ENCODE measurements at regions not wholly inside any gene's neighbourhood (a gene's known extent, or its start where the extent isn't known, plus 50 kb on each side); places are given as distances from the start of the nearest gene placed in this dataset.

DNA sequence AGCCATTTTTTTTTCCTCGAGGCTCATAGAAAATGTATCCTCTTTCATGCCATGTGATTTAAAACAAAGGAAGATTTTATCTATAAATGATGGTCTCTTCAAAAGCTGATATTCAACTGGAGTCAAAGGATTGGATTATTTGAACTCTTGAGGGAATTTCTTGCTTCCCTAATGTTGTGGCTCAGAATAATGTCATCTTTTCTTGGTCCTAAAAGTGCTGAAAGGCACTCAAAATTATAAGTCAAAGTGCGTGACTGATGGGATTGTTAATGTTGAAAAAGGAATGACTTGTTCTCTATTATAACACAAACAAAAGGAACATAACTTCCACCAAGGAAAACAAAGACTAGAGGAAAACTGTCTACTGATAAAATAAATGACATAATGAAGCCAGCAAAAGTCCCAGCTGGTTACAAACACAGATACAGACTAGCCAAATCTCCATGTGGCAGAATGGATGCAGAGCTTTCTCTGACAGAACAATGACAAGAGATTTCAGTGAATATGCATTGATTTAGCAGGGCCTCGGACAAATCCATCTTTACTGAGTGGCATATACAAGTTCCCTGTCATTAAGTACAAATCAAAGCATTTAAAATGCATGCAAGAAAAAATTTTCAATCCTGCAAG is 552.6 kb downstream of the GBA3 start:
- DNase-seq (ENCODE audit: low spot score): no peak

DNA sequence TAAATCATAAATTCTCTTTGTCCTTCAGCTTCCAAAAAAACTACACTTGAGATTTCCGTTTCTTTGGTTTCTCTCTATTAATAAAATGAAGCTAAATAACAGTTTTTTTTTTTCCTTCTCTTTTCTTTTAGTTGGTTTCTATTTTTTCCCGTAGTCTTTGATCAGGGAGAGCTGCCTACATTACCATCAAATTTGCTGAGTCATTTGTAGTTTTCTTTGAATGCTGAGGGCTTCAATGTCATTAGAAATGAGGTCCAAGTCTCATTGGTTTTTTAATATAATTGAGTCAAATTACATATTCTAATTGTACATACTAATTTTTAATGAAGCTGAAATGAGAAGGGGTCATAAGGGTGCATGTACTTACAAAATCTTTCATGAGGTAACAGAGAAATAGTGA is 550.2 kb downstream of the GBA3 start:
- DNase-seq (ENCODE audit: low spot score): no peak

DNA sequence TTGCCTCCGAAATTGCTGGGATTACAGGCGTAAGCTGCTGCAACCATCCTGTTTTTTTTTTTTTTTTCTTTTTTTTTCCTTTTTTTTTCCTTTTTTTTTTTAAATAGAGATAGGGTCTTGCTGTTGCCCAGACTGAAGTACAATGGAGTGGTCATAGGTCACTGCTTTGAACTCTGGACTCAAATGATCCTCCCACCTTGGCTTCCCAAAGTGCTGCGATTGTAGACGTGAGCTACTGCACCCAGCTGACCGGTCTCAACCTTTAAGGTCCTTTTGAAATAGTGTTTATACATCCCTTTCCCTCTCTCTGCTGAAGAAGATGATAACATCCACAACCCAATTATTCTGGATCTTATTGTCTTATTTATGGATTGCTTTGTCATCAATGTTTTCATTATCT is 548.7 kb downstream of the GBA3 start:
- DNase-seq (ENCODE audit: low spot score): no peak

DNA sequence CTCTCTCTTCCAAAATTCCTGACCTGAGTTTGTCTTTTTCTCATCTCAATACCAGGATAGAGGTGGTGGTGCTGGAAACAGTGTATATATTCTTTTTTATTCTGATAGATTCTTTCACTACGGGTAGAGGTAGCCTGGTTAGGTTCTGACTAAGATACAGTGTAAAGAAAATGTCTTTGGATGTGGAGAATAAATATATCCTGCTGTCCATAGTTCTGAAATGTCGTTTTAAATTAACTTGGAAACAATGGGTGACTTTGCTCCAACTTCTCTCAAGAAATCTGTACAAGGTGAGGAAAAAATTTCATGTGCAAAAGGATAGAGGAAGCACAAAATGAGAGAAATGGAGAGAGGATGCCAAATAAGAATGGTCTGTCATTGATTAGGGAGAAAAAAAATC is 546.1 kb downstream of the GBA3 start:
- DNase-seq (ENCODE audit: low spot score): no peak

DNA sequence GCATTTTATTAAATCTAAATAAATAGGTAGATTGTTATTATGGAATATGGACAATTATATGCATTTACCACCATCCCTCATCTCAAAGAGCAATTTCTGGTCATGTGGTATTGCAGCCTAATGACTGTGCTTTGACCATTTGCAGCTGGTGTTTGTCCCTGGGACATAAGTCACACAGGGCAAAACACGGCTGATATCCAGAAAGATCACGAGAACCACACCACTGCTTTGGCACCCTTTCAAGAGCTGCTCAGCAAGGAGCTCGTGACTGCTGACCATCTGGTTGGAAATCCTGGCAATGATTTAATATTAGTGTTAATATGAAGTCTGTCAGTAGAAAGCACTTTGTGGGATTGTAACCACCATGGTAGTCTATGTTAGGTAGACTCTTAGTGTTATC is 545.0 kb downstream of the GBA3 start:
- DNase-seq (ENCODE audit: low spot score): no peak

DNA sequence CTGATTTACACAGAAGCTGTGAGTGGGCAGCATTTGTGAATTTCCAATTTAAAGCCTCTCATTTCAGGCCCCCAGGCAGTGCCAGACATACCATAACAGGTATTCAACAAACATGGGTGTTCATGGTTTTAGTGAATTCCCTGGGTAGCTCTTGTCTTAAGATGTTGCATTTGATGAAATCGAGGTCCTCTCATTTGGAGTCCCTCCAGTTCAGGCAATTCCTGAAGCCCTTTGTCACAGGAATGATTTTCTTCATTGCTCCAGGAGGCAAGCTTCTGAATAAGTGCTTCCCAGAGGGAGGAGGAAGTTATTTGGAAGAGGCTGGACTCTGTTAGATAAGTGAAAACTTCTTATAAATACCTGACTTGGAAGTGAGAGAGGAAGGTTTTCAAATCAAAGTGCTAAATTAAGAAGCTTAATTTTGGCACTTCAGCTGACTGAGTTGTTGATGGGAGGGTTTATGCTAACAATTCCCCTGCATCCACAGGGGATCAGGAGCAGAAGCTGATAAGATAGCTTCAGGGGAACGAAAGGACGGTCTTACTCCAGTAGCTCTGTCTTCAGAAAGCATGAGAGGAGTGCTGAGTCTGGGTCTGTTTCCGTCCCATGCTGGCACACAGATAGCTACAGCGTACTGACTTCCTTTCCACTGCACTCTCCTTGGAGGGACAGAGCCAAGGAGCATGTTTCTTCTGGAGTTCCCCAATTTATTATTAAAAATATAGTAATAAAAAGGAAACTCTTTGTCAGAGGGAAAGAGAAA is 543.1 kb downstream of the GBA3 start:
- DNase-seq (ENCODE audit: low spot score): no peak

DNA sequence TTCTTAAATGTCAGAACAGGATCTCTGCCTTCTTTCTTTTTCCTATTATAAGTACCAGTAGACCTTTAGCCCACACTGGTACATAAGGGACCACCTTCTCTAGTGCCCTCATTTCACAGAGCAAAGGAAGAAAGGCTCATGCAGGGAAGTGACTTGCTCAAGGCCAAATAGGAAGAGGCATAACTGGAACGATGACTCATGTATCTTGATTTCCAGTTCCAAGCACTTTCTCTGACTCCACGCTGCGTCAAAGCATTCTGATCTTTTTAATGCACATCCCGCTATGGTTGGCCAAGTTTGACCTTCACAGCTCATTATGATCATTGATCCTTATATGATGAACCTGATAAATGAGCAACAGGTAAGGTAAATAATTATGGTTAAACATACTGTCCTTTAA is 542.0 kb downstream of the GBA3 start:
- DNase-seq (ENCODE audit: low spot score): no peak

DNA sequence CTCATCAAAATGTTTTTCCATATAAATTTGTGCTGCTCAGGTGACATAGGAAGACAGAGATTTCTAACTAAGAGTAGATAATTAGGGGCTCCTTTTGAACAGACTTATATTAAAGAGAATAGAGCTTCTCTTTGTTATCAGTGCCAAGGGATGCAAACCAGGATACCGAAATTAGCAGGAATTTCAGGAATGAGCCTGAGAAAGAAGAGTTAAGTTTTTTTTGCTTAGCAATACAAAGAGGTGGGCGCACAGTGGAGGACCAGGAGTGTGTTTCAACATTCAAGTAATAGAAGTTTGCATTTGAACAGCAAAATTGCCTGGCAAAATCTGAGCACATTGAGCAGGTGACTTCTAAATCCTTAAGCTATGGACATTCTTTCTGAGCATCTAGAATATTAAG is 541.3 kb downstream of the GBA3 start:
- DNase-seq (ENCODE audit: low spot score): no peak

DNA sequence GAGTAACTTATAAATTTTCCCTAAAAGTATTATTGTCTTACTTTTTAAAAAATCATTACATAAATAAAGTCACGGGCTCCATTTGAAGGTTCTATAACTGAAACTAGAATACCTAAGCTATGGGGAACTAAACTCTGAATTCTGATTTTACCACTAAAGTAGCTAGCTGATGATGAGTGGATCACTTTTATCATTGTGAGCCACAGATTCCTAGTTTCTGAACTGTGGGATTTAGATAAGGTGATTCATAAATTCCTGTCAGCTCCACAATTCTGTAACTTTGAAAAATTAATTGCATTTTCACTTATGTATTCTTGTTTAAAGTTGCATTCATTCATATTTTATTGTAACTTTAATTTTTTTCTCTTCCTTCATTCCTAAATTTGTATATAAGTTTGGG is 540.9 kb downstream of the GBA3 start:
- no peak for DNase-seq (ENCODE audit: low spot score)

DNA sequence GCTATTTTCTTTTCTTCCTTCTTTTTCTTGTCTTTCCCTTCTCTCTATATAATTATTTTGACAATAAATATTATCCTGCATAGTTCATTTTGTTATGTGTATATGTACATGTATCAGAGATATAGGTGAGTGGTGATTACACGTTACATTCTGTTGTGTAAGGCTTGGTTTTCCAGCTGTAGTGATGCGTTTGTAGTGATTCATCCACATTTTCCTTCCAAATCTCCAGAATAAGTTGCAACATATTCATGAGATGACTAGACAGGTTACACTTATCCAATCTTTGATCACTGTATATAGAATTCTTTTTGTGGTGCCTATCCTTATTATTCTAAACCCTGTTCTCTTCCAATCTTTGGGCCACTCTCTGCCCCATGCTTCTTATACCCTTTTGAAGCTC is 540.2 kb downstream of the GBA3 start:
- DNase-seq (ENCODE audit: low spot score): no peak

DNA sequence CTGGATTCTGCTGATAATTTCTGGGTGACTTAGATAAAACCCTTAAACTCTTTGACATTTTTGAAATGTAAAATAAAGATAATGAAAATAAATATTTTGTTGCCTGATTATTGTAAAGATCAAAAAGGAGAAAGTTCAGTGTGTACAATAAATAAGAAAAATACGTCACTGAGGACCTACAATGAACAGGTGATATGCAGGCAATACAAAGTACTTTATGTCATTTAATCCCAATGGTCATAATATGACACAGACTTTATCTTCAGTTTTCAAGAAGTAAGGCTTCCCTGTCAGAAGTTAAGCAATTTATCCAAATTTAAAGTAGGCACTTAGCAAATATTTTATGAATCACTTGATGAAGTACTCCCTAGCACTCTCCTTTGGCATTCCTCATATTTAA is 532.8 kb downstream of the GBA3 start:
- DNase-seq (ENCODE audit: low spot score): no peak

DNA sequence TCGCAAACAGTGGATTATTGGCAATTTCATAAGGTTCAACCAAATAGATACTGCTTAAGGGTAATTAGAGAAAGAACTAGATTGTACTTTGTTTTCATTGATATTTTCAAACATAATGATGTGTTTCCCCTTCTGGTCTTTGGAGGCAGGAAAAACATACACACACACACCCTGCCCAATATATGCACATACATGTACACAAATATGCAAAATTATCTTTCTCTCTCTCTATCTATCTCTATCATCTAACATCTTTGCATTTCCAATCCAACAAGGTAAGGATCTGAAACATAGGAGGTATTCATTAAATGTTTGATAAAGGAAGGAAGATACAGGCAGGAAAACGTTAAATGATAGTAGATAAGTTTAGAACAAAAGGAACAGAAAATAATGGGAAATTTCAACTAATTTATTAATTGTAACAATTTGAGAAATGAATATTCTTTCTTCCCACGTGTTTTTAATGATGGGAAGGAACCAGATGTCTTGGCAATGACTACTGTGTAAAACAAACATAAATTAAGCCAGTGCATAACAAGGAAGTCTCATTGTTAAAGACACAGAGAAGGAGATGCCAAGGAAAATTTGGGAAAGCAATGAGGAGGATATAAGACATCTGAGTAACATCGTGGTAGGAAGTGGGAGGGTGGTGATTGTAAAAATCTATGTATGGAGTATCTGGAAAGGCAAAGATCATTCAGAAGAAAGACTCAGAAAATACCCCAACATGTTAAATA is 532.1 kb downstream of the GBA3 start:
- DNase-seq (ENCODE audit: low spot score): no peak

DNA sequence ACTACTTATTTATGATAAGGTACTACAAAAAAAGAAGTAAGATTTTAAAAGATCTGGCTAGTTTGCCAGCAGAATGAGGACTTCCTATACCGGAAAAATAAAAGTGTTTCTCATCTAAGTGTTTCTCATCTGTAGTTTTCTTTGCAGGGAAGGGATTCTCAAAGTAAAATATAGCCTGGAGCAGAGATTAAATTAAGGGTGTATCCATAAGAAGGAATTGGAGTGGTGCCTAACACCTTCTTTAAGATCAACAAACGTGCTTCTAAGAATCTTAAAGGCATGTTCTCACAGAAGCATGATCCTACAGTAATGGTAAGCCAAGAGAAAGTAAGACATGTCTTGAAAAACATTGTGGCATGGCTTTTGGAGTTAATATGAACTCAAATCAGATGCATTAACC is 528.2 kb downstream of the GBA3 start:
- DNase-seq (ENCODE audit: low spot score): no peak

DNA sequence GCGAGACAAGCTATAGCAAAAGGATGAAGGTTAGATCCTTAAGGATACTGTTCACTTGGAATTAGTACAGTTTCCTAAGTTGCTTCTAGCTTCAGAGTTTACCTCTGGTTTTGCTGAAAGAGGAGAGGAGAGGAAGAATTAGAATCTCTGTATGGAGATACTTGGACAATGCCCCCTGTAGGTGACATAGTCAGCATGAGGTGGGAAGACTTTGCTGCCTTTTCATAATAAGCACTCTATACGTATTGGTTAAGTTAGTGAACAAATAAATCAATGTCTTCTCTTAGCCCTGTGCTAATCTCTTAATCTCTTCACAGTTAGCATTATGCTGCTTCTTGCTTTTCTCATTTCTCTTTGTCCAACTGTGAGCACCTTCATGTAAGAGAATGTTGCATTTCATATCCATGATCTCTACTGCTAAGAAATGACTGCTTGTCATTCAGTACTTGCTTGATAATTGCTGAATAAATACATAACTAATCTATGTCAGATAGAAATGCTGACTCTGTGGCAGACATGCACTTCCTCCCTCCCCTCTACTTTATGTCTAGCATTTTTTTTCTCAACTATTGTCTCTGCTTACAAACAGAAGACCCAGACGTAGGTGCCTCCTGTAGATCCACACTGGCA is 527.2 kb downstream of the GBA3 start:
- DNase-seq (ENCODE audit: low spot score): no peak

DNA sequence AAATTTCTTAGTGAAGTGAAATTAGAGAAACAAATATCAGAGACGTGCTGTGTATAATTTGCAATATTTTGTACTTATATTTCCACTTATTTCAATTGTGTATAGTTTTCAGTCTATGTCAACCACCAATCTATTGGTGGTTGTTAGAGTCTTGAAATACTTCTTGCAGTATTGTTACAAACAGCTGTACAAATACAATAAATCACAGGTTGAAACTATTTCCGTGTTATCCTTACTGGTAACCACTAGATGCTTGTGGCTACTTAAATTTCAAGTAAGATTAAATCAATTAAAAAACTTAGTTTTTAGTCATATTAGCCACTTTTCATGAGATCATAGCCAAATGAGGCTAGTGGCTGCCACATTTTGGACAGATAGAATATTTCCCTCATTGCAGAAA is 520.5 kb downstream of the GBA3 start:
- DNase-seq (ENCODE audit: low spot score): no peak

DNA sequence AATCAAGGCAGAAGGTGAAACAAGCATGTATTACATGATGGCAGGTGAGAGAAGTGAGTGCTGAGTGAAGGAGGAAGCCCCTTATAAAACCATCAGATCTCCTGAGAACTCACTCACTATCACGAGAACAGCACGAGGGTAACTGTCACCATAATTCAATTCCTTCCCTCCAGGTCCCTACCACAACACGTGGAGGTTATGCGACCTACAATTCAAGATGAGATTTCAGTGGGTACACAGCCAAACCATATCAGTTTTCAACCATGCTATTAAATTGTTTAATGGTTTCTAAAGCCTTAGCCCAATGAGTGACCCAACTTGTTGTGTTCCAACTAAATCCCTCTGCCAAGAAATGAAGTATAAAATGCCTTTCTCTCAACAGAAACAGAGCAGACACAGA is 519.8 kb downstream of the GBA3 start:
- DNase-seq (ENCODE audit: low spot score): no peak

DNA sequence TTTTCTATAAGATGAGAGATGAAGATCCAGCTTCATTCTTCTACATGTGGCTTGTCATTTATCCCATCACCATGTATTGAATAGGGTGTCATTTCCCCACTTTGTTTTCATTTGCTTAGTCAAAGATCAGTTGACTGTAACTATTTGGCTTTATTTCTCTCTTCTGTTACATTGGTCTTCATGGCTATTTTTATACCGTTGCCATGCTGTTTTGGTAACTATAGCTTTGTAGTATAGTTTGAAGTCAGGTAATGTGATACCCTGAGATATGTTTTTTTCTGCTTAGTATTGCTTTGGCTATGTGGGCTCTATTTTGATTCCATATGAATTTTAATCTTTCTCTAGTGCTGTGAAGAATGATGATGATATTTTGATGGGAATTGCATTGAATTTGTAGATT is 514.3 kb downstream of the GBA3 start:
- no peak for DNase-seq (ENCODE audit: low spot score)

DNA sequence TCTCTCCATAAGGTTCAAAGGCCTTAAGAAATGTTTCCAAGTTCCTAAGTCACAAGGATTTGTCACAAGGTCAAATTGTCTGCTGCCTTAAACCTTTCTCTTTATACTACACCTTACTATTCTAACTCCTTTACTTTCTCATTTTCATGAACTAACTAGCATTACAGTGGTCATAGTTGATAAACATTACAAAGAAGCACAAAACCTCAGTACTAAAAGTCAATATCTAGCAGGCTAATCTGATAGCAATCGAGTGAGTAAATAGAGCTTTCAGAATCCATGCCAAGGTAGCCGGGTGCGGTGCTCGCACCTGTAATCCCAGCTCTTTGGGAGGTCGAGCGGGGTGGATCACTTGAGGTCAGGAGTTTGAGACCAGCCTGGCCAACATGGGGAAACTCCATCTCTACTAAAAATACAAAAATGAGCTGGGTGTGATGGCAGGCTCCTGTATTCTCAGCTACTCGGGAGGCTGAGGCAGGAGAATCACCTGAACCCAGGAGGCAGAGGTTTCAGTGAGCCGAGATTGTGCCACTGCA is 510.0 kb downstream of the GBA3 start:
- no peak for DNase-seq (ENCODE audit: low spot score)

DNA sequence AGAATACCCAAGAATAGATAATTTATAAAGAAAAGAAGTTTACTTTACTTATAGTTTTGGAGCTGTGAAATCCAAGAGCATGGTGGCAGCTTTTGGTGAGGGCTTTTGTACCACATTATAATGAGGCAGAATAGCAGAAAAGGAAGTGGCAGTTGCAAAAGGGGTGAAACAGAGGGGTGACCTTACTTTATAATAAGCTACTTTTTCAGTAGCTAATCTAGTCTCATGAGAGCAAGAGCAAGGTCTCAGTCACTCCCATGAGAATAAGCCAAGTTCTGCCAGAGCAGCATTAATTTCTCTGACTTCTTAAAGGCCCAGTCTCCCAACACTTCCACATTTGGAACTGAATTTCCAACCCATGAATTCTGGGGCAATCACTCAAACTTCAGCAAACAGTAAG is 502.0 kb downstream of the GBA3 start:
- DNase-seq (ENCODE audit: low spot score): no peak

DNA sequence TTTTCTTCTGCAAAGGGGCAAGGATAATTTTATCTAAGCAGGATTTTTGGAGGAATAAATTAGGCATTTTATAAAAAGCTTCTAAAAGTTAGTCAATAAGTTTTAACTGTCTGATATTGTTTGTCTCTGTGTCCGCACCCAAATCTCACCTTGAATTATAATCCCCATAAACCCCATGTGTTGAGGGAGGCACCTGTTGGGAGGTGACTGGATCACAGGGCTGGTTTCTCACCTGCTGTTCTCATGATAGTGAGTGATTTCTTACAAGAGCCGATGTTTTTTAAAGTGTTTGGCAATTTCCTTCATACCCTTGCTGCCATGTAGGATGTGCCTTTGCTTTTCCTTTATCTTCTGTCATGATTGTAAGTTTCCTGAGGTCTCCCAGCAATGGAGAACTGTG is 481.4 kb downstream of the GBA3 start:
- no peak for DNase-seq (ENCODE audit: low spot score)

DNA sequence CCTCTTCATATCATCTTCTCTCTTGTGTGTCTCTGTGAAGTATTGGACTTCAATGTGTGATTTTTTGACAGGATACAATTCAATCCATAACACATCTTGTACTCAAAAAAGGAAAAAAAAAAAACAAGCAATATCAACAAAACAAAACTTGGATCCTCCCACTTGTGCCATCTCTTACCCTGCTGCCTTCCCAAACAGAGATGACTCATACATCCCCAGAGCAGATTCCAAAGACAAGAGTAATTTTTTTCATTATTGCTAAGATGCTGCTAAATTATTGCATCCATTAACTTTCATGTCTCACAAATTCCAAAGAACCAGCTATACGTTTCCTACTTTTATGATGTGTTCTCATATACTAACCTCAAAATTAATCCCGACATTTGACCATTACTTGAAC is 479.2 kb downstream of the GBA3 start:
- DNase-seq (ENCODE audit: low spot score): no peak

DNA sequence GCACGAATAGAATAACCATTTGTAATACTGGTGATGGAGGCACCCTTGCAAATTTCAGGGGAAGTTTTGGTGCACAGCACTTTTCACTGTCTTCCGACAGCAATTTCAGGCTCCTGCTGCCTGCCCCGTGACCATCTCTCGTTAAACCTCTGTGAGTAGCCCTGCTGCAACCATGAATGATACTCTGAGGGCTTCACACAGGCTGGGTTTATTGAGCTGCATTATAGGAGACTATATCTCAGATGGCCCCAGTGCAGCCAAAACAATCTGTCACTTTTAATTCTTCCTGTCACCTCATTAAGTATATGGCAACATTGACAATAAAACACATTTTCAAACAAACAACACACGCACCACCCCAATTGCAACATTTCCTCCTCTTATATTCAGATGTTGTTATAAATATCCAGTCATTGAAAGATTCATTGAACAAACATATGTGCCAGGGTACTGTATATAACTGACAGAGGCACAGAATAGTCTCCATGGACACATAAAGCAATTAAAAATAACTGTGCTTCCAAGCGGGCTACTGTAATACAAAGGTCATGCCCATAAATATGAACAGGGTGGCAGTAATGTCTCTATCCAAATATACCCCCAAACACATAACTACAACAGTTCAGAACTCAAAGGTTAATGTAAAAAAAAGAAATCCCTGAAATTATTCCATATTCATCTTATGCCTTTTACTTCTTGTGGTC is 477.0 kb downstream of the GBA3 start:
- DNase-seq (ENCODE audit: low spot score): no peak
